ENCODE measurements at regions not wholly inside any gene's neighbourhood (a gene's known extent, or its start where the extent isn't known, plus 50 kb on each side); places are given as distances from the start of the nearest gene placed in this dataset.

DNA sequence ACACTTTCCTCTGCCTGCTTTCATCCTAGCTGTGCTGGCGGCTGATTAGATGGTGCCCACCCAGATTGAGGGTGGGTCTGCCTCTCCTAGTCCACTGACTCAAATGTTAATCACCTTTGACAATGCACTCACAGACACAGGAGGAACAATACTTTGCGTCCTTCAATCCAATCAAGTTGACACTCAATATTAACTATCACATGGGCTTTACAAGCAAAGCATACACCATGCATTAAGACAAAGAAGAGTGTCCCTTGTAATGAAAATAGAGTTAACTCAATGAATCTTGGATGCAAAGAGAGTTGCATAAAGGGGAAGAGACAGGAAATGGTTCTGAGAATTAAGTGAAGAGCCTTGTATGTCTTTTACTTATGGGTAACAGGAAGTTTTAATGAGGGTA, 298.7 kb upstream of the BRINP1 start:
- H3K27me3 ChIP-seq (ENCODE audit: control insufficient read depth, insufficient read depth, low read length) = no peaks in the 10 kb centered on the region
- no peak overlapping the region for H3K4me3 ChIP-seq (ENCODE audit: low read depth, low read length)
- H3K27ac ChIP-seq = no peak overlapping the region
- H3K4me2 ChIP-seq (ENCODE audit: low read length) = no peak overlapping the region
- no peak overlapping the region for H2AFZ ChIP-seq
- H3K36me3 ChIP-seq (ENCODE audit: control insufficient read depth, insufficient read depth, low read length) = no peaks in the 10 kb centered on the region
- no peaks in the 10 kb centered on the region for H3K79me2 ChIP-seq
- H3K9ac ChIP-seq = no peak overlapping the region
- no peaks in the 10 kb centered on the region for H3K4me1 ChIP-seq
- H3K9me3 ChIP-seq (ENCODE audit: control insufficient read depth, low read length) = no peaks in the 10 kb centered on the region
- TF ChIP-seq, protein P1, sequence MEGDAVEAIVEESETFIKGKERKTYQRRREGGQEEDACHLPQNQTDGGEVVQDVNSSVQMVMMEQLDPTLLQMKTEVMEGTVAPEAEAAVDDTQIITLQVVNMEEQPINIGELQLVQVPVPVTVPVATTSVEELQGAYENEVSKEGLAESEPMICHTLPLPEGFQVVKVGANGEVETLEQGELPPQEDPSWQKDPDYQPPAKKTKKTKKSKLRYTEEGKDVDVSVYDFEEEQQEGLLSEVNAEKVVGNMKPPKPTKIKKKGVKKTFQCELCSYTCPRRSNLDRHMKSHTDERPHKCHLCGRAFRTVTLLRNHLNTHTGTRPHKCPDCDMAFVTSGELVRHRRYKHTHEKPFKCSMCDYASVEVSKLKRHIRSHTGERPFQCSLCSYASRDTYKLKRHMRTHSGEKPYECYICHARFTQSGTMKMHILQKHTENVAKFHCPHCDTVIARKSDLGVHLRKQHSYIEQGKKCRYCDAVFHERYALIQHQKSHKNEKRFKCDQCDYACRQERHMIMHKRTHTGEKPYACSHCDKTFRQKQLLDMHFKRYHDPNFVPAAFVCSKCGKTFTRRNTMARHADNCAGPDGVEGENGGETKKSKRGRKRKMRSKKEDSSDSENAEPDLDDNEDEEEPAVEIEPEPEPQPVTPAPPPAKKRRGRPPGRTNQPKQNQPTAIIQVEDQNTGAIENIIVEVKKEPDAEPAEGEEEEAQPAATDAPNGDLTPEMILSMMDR (IDR thresholded peaks at IDR 0.05) = no peak

DNA sequence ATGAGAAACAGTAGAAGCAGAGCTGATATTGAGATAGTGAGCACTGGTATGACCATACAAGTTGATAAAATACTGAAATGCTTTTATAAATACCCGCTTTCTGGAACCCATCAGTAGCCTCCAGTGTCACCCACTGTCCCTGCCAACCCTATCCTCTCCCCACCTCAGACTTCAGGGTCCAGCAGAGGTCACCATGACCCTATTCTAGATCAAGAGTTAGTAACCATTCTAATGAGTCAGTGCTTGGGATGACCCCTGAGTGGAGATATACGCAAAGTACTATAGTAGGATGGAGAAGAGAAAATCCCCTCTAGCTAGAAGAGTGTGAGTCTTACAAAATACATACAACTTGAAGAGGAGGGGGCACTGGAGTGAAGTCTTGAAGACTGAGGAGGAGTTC, 297.9 kb upstream of the BRINP1 start:
- Histone ChIP-seq H3K9me3 (ENCODE audit: control insufficient read depth, low read length) (no peaks in the 10 kb centered on the region), H3K4me2 (ENCODE audit: low read length) (no peak overlapping the region), H3K4me3 (ENCODE audit: low read depth, low read length) (no peak overlapping the region), H3K9ac (no peak overlapping the region), H2AFZ (no peak overlapping the region), H3K27ac (no peak overlapping the region), H3K36me3 (ENCODE audit: control insufficient read depth, insufficient read depth, low read length) (no peaks in the 10 kb centered on the region), H3K79me2 (no peaks in the 10 kb centered on the region), H3K27me3 (ENCODE audit: control insufficient read depth, insufficient read depth, low read length) (no peaks in the 10 kb centered on the region), H3K4me1 (no peaks in the 10 kb centered on the region)
- TF ChIP-seq, protein P1 (IDR thresholded peaks at IDR 0.05) = no peak

DNA sequence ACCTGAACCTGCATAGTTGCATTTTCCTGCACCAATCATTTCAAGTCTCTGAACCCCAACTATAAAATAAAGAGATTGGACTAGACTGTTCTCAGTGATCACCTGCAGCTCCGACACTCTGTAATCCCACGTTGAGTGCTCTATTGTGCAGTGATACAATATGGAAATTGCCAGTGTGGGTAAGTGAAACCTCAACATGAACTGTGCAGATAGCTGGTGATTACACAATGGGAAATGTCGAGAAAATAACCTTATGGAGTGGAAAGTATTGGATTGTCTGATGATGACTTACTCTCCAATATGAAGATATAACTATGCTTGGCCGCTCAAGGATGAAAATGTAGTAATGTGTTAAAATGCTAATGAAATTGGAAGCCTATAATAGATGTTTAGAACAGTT, 293.1 kb upstream of the BRINP1 start:
- Histone ChIP-seq H3K4me3 (ENCODE audit: low read depth, low read length) (no peak overlapping the region), H3K4me2 (ENCODE audit: low read length) (no peak overlapping the region), H3K27ac (no peak overlapping the region), H2AFZ (no peak overlapping the region), H3K4me1 (no peaks in the 10 kb centered on the region), H3K36me3 (ENCODE audit: control insufficient read depth, insufficient read depth, low read length) (no peaks in the 10 kb centered on the region), H3K9me3 (ENCODE audit: control insufficient read depth, low read length) (no peaks in the 10 kb centered on the region), H3K27me3 (ENCODE audit: control insufficient read depth, insufficient read depth, low read length) (no peaks in the 10 kb centered on the region), H3K79me2 (no peaks in the 10 kb centered on the region), H3K9ac (no peak overlapping the region)
- TF ChIP-seq, protein P1 (IDR thresholded peaks at IDR 0.05) = no peak

DNA sequence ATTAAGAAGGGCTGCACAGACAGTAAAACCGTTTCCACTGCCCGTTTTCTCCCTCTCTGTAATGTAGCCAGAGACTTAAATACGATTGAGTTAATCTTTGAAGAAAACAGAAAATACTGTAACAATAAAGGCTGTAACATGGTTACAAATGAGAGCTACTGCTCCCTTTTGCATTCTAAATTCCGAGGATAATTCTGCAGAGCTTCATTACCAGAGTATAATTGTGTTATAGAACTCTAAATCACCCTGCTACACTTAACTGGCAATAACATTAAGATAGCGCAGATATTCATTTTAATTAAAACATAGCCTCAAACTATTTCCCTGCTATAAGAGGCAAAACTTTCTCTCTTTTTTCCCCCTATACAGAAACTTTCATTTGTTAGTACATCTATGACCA, 283.7 kb upstream of the BRINP1 start:
- Histone ChIP-seq H3K4me3 (ENCODE audit: low read depth, low read length) (no peak overlapping the region), H3K9me3 (ENCODE audit: control insufficient read depth, low read length) (no peaks in the 10 kb centered on the region), H3K9ac (no peak overlapping the region), H2AFZ (no peak overlapping the region), H3K27me3 (ENCODE audit: control insufficient read depth, insufficient read depth, low read length) (no peaks in the 10 kb centered on the region), H3K4me1 (no peaks in the 10 kb centered on the region), H3K36me3 (ENCODE audit: control insufficient read depth, insufficient read depth, low read length) (no peaks in the 10 kb centered on the region), H3K4me2 (ENCODE audit: low read length) (no peak overlapping the region), H3K27ac (no peak overlapping the region), H3K79me2 (no peaks in the 10 kb centered on the region)
- TF ChIP-seq, protein P1 (IDR thresholded peaks at IDR 0.05) = no peak

DNA sequence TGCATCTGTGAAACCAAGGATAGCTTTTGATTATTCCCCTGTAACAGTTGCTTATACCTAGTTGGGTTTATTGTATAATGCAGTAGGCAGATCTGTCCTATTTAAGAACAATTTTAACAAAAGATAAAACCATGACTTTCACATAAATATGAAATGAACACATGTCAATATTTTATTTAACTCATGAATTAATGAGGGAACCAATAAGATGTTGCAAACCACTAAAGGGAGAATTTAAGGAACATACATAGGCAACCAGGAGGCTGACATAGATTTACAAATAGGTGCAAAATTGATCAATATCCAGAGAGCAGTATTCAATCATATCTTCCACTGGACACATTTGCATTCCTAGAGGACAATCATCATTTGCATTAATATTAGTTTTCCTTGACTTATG, 280.0 kb upstream of the BRINP1 start:
- Histone ChIP-seq H2AFZ (no peak overlapping the region), H3K36me3 (ENCODE audit: control insufficient read depth, insufficient read depth, low read length) (no peaks in the 10 kb centered on the region), H3K9me3 (ENCODE audit: control insufficient read depth, low read length) (no peaks in the 10 kb centered on the region), H3K79me2 (no peaks in the 10 kb centered on the region), H3K4me2 (ENCODE audit: low read length) (no peak overlapping the region), H3K27me3 (ENCODE audit: control insufficient read depth, insufficient read depth, low read length) (peaks cover 7% of the 10 kb centered on the region), H3K27ac (no peak overlapping the region), H3K4me1 (no peaks in the 10 kb centered on the region), H3K4me3 (ENCODE audit: low read depth, low read length) (no peak overlapping the region), H3K9ac (no peak overlapping the region)
- TF ChIP-seq, protein P1 (IDR thresholded peaks at IDR 0.05) = no peak
